HG03469 (cell line): ENCODE measurements at regions not wholly inside any gene's neighbourhood (a gene's known extent, or its start where the extent isn't known, plus 50 kb on each side); places are given as distances from the start of the nearest gene placed in this dataset.
"Not testable (repeated sequence)": the region's sequence is repeated elsewhere in the genome, so short reads cannot be mapped to it uniquely, and the experiment has no call there.

Experiments
- ATAC-seq: cut with Tn5 transposase; IDR thresholded peaks from one replicate; pipeline ENCODE4 v1.9.1; 2021; ENCODE audit warnings: mild to moderate bottlenecking, moderate library complexity, moderate number of reproducible peaks; ENCODE audit not compliant: unreplicated experiment

DNA sequence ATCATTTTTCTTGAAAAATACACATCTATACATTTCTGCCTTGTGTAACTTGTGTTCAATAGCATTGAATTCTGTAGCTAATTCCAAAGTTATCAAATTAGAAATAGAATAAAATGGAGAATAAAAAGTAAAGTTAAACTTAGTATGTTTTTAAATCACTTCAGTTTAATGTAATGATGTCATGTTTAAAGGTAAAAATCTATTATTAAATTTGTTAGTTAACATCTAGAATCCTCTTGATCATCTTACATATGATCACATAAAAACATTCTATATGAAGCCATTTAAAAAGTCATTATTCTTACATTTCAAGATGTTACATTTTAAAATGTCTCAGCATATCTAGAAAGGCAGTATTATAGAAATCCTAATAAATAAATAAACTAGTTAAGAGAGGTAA, 1163.2 kb downstream of the PLA2G4A start:
- ATAC-seq: no peak

- no peak for ATAC-seq
These were observed 1168.0 kb downstream of the PLA2G4A start for GRCh38 chr1:187996780-187997179.

GRCh38 chr1:187999973-188000372, 1171.2 kb downstream of the PLA2G4A start:
- no peak for ATAC-seq

GRCh38 chr1:188003687-188004086, 1174.9 kb downstream of the PLA2G4A start:
- not testable (repeated sequence) for ATAC-seq

DNA sequence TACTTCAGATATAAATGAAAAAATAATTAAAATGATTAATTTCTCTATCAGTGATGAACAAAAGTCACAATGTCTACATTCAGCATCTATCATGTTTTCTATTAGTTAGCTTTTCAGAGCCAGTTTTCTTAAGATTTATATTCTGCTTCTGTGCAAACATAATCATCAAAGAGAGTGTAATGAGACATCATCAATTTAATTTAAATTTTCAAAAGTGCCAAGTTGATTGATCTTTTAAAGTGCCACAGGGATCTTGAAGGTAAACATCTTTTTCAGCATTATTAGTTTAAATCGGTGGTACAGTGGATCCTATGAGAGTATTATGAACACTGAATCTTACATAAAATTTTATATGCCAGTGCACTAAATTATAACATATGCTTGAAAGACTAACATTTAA, 1176.1 kb downstream of the PLA2G4A start:
- ATAC-seq: no peak

DNA sequence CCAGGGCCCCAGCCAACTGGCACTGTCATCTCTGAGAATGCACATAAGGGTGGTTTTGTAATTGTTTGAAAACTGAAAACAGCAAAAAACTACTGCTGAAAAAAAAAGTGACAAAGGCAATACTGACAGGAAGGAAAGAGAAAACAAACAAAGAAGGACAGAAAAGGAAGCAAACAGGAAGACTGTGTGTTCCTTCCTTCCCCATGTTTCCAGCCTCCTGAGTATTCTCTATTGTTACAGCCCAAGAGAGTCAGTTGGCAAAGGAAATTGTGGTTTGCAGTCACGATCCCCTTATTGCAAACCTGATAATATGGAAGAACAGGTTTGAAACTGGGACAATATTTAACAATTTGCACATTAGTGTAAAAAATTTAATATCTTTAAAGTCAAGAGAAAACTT, 1177.6 kb downstream of the PLA2G4A start:
- ATAC-seq: no peak

- ATAC-seq: not testable (repeated sequence)
These were observed 1184.6 kb downstream of the PLA2G4A start for GRCh38 chr1:188013222-188013849.

DNA sequence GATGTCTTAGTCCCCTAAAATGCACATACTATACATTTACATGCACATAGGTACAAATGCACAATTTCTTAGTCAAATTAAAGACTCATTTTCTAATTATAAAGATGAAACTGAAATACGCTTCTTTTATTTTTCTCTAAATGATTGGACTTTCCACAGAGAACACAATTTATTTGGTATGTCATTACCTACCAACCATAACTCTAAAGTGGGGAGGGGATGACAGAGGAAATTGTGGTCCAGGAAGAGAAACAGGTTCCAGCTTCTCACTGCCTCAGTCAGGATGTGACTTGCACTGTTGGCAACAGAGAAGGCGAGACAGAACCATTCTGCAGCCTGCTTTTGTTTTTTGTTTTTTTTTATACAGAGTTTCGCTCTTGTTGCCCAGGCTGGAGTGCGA, 1189.2 kb downstream of the PLA2G4A start:
- no peak for ATAC-seq

DNA sequence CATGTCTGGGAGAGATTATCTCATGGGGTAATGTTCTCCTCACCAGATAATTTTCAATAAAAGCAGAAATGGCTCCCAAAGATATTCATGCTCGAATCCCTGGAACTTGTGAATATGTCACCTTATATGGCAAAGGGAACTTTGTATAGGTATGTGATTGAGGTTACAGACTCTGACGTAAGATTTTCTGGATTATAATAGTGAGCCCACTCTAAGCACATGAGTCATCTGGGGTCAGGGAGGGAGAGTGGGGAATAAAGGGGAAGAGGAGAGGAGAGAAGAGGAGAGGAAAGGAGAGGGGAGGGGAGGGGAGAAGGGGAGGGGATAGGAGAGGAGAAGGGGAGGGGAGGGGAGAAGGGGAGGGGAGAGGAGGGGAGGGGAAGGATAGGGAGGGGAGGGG, 1193.9 kb downstream of the PLA2G4A start:
- no peak for ATAC-seq

- no peak for ATAC-seq
These were observed 1194.5 kb downstream of the PLA2G4A start for GRCh38 chr1:188023206-188023605.

DNA sequence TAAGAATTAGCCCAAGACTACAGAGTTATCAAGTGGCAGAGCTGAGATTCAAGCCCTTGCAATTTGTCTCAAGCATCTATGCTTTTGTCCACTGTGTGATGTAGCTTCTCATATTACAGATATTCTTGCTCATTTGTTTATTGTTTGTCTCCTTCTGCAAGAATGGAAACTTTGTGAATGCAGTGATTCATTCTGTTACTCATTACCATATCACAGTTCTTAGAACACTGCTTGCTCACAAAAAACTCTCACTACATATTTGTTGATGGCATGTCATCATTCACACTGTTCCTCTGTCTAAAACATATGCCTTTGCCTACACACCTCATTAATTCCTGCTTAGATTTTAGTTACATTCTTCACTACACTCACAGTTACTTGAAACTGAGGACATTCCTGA, 1198.9 kb downstream of the PLA2G4A start:
- peak; percentile 81 for ATAC-seq

DNA sequence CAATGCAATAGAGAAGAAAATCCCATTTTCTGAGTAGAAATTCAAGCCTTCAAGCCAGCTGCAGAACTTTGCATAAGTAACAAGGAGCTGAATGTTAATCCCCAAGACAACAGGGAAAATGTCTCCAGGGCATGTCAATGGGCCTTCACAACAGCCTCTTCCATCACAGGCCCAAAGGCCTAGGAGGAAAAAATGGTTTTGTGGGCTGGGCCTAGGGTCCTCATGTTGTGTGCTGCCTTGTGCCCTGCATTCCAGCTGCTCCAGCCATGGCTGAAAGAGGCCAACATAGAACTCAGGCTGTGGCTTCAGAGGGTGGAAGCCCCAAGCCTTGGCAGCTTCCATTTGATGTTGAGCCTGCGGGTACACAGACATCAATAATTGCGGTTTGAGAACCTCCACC, 1208.8 kb downstream of the PLA2G4A start:
- not testable (repeated sequence) for ATAC-seq

DNA sequence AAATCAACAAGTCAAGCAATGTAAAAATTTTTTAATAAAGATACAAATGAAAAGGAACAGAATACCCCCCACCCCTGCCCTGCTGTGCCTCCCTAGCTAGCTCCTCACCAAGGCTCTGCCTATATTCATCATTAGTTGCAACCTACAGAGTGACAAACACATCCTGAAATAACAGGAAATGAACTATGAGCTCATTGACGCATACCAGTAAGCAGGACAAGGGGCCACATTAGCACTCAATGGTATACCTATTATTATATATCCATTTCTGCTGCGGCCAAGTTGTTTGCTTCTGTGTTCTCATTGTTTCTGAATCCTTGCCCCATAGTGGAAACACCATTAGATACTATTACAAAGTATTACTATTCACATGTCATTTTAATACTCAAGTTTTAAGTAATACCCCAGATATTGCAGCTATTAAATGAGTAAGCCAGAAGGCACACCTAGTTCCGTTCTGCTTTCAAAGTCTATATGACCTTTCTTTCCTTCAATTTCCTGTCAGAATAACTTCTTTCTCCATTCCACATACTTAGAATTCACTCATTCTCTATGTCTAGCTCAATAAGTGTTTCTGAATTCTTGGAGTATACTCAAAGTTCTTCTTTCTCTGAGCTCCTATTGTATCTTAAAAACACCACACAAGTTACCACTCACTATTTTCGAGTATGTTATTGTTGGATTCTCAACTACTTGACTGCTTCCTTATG, 1214.9 kb downstream of the PLA2G4A start:
- ATAC-seq: no peak

DNA sequence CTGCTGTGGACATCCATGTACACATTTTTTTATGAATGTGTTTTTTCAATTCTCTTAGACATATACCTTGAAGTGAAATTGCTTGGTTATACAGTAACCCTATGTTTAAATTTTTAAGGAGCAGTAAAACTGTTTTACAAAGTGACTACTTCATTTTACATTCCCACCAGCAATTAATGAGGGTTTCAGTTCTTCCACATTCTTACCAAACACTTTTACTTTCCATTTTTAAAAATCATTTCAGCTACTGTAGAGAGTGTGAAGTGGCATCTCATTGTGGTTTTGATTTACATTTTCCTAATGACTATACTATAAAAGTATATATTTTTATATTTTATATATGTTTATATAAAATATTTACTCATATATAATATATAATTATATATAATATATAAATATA, 1221.5 kb downstream of the PLA2G4A start:
- no peak for ATAC-seq

- no peak for ATAC-seq
These were observed 1227.3 kb downstream of the PLA2G4A start for GRCh38 chr1:188056011-188056410.

DNA sequence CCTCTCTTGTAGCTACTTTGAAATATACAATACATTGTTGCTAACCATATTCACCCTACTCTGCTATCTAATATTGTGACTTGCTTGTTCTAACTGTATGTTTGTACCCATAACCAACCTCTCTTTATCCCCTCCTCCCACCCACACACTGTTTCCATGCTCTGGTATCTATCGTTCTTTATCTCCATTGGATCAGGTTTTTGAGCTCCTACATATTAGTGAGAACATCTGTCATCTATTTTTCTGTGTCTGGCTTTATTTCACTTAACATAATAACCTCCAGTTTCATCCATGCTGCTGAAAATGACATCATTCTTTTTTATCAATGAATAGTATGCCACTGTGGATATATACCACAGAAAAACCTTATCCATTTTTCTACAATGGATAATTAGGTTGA, 1230.1 kb downstream of the PLA2G4A start:
- ATAC-seq: no peak

- no peak for ATAC-seq
These were observed 1233.1 kb downstream of the PLA2G4A start for GRCh38 chr1:188061881-188062280.

- no peak for ATAC-seq
These were observed 1233.7 kb downstream of the PLA2G4A start for GRCh38 chr1:188062456-188062855.

DNA sequence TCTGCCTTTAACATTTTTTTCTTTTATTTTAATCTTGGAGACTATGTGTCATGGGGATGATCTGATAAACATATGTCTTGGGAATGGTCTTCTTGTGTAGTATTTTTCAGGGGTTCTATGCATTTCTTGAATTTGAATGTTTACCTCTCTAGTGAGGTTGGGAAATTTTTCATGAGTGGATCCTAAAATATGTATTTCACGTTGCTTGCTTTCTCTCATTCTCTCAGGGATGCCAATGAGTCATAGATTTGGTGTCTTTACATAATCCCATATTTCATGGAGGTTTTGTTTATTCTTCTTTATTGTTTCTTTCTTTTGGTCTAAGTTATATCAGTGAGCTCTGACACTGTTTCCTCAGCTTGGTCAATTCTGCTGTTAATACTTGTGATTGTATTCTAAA, 1237.2 kb downstream of the PLA2G4A start:
- no peak for ATAC-seq

DNA sequence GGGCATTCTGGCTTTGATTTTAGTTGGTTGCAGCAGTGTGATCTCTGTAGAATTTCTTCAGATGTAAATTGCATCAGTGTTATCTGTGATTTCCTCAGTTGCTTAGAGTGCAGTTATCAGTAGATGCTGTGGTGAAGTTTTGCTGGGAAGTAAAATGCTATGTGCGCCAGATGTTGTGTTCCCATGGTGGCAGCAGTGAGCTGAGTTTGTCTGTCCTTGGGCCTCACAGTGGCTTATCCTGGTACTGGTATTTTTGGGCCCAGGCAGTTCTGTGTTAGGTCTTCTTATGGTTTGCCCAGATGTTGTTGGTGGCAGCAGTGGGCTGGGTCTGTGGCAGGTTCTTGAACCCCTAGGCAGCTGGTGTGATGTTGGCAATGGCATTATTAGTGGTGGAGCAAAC, 1242.1 kb downstream of the PLA2G4A start:
- ATAC-seq: no peak

DNA sequence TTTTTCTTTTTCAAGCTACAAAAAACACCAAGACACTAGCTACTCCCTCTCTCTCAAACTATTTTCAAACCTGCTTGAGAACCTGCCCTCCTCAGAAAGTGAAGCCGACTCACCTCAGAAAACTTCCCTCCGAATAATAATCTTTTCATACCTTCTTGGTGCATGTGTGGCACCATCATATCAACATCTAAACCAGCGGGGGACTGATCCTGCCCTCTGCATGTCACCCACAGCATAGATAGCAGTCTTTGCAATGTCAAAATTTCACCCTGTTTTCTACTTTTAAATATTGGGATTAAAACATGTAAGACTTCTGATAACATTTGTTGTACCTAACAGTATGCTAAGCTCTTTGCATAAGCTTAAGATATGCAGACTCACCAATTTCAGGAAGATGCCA, 1260.3 kb downstream of the PLA2G4A start:
- no peak for ATAC-seq

DNA sequence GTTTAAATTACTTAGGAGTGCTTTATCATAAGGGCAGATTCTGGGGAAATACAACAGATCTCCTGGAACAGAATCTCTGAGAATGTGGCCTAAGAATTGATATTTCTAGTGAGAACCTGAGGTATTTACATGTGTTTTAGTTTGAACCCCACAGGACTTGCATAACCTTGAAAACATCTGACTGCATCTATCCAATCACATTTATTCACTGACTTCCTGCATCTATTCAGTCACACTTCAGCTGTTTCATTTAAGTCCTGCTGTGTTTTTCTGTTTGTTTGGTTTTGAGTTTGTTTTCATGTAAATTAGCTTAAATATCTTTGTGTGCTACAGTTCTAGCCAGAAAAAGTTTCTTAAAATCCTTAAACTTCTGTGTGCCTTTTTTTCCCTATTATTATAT, 1260.7 kb downstream of the PLA2G4A start:
- ATAC-seq: no peak

DNA sequence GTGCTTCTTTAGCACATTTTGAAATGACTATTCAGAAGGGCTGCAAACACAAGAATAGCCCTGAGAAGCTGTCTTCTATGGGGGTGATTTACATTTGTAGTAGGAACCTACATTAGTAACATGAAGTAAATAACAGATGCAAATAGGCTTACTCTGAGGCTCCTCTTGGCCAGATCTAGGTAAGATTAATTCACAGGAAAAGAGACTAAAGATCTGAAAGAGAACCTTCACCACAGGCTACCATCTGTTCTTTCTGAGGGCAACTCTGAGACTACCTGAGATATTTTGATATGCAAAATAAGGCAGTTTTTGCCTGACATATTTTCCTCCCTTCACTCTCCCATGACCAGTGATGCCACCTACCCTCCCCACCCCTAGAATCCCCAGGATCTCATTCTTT, 1267.8 kb downstream of the PLA2G4A start:
- ATAC-seq: no peak
